Coronary artery (tissue), 2 donors: ENCODE measurements at regions not wholly inside any gene's neighbourhood (a gene's known extent, or its start where the extent isn't known, plus 50 kb on each side); places are given as distances from the start of the nearest gene placed in this dataset.
"Not testable (repeated sequence)": the region's sequence is repeated elsewhere in the genome, so short reads cannot be mapped to it uniquely, and the experiment has no call there.

ENCODE experiments used
- DNase-seq: peaks from one replicate; pipeline ENCODE4 v3.0.0-alpha.2; 2017; ENCODE audit warnings: low spot score
- H3K27ac ChIP-seq, 2 donors: fragments of 200-600 bp; sonication (generic); one replicate each; pipeline ENCODE4 v1.5.1; 2016 to 2019
- H3K4me3 ChIP-seq: fragments of 200-600 bp; sonication (generic); 2 replicates; pipeline ENCODE4 v1.5.1; 2016; ENCODE audit warnings: mild to moderate bottlenecking, moderate library complexity

- not testable (repeated sequence) for H3K27ac ChIP-seq, DNase-seq, H3K4me3 ChIP-seq
These were observed 3981.7 kb upstream of the TPTE start for GRCh38 chr21:6539688-6540087.

- not testable (repeated sequence) for DNase-seq, H3K4me3 ChIP-seq, H3K27ac ChIP-seq
These were observed 3980.3 kb upstream of the TPTE start for GRCh38 chr21:6541036-6541435.

GRCh38 chr21:6545288-6545687 is 3976.1 kb upstream of the TPTE start:
- not testable (repeated sequence) for H3K27ac ChIP-seq, H3K4me3 ChIP-seq, DNase-seq

DNA sequence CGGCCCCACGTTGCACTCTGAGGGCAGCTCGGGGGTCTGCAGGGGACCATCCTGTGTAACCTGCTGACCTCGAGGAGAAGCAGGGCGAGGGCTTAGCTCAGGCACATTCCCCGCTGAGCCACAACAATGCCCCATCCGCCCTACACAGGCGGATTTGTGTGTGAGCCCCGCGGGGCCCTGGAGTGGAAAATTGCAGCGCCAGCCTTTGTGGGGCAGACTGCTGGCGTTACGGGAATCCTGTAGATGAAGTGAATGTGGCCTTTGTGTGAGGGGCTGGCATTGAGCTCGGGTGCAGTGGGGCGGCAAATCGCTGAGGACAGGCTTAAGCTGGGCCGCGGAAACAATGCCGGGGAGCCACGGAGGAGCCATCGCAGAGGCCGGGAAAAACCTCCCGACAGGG is 3970.3 kb upstream of the TPTE start:
- H3K4me3 ChIP-seq, H3K27ac ChIP-seq, DNase-seq: not testable (repeated sequence)

DNA sequence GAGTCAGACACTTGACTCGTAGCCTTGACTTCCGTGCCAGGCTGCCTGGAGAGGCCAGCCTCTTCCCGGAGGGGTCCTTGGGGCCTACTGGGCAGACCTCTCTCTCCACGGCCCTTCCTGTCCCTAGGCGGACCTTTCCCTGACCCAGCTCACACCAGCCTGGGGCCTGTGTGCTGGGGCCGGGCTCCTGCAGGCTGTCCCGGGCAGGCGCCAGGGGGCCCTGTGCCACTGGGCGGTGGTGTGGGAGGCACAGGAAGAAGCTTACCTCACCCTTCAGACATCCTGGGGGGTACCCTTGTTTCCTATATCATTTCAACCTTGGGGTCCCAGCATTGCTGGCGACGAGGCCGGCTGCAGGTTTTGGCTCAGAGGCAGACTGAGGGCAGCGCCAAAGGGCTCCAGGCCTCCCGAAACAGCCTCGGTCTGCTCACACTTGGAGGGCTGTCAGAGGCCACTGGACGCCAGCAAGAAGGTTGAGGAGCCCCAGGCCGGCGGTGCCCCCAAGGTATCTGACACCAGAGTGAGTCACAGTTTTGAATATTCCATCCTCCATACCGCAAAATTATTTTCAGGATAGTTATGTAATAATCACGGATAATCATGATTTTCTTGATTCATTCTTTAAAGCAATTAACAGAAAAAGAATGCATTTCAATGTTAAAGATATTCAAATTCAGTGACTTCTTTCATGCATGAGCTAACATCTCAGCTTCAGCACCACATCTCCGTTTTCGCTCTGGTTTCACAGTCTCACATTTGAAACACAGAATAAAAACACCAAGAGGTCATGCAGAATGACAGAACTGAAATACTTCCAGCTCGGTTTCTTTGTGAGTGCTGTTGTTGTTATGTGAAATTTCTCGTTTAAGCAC is 3967.6 kb upstream of the TPTE start:
- not testable (repeated sequence) for DNase-seq, H3K27ac ChIP-seq, H3K4me3 ChIP-seq

DNA sequence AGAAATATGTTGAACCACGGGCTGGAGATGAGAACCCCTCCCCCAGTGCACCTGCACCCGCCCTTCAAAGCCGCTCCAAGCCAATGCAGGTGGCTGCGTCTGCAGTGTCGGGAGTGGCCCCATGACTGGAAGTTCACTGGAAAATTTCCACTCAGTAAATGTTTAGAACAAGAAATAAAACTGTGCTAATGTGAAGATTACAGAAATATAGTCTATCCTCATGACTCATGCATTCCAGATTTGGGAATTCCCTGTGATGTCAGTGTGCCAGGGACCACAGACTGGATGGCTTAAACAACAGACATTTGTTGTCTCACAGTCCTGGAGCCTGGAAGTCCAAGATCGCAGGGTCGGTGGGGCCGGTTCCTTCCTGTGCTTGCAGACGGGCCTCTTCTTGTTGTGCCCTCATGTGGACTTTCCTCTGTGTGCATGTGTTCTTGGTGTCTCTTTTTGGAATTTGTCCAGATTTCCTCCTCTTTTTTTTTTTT is 3967.0 kb upstream of the TPTE start:
- DNase-seq, H3K27ac ChIP-seq, H3K4me3 ChIP-seq: not testable (repeated sequence)

- H3K27ac ChIP-seq, H3K4me3 ChIP-seq, DNase-seq: not testable (repeated sequence)
These were observed 3964.9 kb upstream of the TPTE start for GRCh38 chr21:6556516-6556915.

GRCh38 chr21:6557415-6557814 is 3964.0 kb upstream of the TPTE start:
- not testable (repeated sequence) for DNase-seq

DNA sequence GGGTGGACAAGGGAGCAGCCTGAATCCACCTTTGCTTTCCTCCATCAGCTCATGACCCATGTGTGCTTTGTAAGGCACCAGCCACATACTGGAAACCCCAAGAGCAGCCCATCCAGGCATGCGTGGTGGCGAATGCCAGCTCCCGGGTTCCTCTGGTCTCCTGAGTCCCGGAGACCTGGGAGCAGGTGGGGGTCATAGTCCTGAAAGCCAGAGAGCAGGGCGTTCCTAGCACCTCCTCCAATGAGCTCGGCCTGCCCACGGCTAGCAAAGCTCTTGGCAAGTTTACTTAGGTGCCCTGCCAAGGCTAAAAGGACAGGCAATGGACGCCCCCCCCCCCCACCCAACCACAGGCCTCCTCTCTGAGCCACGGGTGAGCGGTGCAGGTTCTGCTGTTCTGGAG is 3960.2 kb upstream of the TPTE start:
- not testable (repeated sequence) for DNase-seq, H3K4me3 ChIP-seq, H3K27ac ChIP-seq

More at GRCh38 chr21:6557415-6557814, 3964.0 kb upstream of the TPTE start:
- H3K4me3 ChIP-seq, H3K27ac ChIP-seq: not testable (repeated sequence)

DNA sequence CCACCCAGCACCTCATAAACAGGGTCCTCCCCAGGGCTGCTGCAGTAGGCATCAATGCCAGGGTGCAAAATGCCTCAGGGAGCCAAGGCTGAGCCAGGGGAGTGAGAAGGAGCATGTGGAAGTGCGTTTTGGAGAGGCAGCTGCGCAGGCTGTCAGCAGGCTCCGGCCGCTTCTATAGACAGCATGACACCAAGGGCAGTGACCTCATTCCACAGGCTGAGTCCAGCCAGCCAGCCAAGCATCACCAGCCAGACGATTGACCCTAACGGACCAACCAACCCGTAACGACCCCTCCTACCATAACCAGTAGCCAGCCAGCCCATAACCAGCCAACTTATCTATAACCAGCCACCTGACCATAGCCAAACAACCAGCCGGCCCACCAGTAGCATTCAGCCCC is 3959.8 kb upstream of the TPTE start:
- H3K27ac ChIP-seq, H3K4me3 ChIP-seq, DNase-seq: not testable (repeated sequence)

- peak overlapping the region; percentile 25 for H3K4me3 ChIP-seq
- H3K27ac ChIP-seq, DNase-seq: not testable (repeated sequence)
These were observed 3956.7 kb upstream of the TPTE start for GRCh38 chr21:6564543-6565166.

DNA sequence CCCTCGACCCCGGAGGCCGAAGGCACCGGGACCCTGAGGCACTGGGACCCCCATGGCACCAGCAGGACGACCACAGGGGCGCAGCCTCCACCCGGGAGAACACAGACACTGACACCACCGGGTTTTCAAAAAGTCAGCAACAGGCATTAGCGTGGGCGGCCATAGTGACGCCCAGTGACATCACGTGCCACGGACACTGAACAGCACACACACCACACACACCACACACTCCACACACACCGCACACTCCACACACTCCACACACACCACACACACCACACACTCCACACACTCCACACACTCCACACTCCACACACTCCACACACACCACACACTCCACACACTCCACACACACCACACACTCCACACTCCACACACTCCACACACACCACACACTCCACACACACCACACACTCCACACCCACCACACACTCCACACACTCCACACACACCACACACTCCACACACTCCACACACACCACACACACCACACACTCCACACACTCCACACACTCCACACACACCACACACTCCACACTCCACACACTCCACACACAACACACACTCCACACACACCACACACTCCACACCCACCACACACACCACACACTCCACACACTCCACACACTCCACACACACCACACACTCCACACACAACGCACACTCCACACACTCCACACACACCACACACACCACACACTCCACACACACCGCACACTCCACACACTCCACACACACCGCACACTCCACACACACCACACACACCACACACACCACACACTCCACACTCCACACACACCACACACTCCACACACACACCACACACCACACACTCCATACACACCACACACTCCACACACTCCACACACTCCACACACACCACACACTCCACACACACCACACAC is 3955.9 kb upstream of the TPTE start:
- peak overlapping the region; percentile 25 for H3K4me3 ChIP-seq
- not testable (repeated sequence) for H3K27ac ChIP-seq
- peak; percentile 65 for DNase-seq

DNA sequence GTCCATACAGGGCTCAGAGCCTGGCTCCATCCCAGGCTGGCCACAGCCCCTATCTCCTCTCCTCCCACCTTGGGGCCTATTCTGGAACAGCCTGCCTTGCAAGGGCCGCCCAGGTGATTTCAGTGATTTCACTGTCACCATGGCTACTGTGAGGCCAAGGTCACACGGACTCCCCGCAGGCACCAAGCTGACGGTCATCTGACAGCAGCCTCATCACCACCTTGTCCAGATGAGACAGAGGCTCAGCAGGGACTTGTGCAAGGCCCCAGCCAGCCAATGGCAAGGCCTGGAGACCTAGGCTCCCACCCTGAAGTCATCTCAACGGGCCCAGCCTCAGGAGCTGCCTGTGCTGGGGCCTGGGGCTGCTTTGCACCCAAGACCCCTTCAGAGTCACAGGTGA is 3953.8 kb upstream of the TPTE start:
- not testable (repeated sequence) for H3K27ac ChIP-seq, DNase-seq, H3K4me3 ChIP-seq

GRCh38 chr21:6569152-6569551 is 3952.2 kb upstream of the TPTE start:
- not testable (repeated sequence) for H3K4me3 ChIP-seq, DNase-seq, H3K27ac ChIP-seq

- not testable (repeated sequence) for H3K27ac ChIP-seq, H3K4me3 ChIP-seq, DNase-seq
These were observed 3951.6 kb upstream of the TPTE start for GRCh38 chr21:6569587-6570392.

GRCh38 chr21:6570700-6571368 is 3950.5 kb upstream of the TPTE start:
- not testable (repeated sequence) for DNase-seq, H3K4me3 ChIP-seq, H3K27ac ChIP-seq

DNA sequence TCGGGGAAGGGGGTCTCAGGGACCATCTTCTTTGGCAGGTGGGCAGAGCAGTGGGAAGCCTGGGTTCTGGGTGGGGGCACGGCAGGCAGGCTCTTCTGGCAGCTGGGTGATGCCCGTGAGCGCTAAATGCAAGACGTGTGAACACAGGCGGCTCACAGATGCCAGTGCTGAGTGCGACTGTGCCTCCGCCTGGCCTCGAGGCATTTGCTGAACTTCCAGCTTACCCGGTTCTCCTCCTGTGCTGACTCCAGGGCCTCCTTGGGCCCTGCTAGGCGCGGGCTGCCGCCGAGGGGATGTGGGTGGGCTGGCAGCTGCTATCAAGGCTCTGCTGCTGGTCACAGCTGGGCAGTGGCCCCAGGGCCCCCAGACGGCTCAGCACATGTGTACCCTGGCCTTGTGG is 3947.8 kb upstream of the TPTE start:
- DNase-seq, H3K4me3 ChIP-seq, H3K27ac ChIP-seq: not testable (repeated sequence)

DNA sequence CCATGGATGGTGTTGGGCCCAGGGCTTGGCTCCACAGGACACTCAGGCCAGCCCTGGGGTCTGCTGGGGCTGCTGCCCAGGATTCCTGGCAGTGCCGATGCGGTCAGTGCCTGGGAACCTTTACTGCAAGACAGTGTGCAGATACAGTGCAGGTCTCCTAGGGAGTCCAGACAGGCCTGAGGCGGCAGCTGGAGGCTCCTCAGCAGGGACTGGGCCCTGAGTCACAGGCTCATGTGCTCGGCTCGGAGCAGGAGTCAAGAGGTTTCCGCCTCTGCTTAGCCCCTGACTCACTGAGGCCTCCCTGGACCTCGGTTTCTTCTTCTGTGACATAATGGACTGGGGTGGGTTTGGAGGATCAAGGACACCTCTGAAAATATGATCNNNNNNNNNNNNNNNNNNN is 3941.6 kb upstream of the TPTE start:
- not testable (repeated sequence) for H3K27ac ChIP-seq, H3K4me3 ChIP-seq, DNase-seq
